Endodermal cell (in vitro differentiated cells): ENCODE measurements at regions not wholly inside any gene's neighbourhood (a gene's known extent, or its start where the extent isn't known, plus 50 kb on each side); places are given as distances from the start of the nearest gene placed in this dataset.

Experiments used
- DNase-seq: peaks from one replicate; pipeline ENCODE4 v3.0.0-alpha.2; 2017
- H3K27ac ChIP-seq: 2 replicates; pipeline ENCODE4 v1.5.1; 2013; ENCODE audit warnings: mild to moderate bottlenecking, low read depth, low read length, moderate library complexity
- H3K27me3 ChIP-seq: 2 replicates; pipeline ENCODE4 v1.6.1; 2013; ENCODE audit warnings: mild to moderate bottlenecking, low read length, moderate library complexity; ENCODE audit not compliant: insufficient read depth, control insufficient read depth, poor library complexity, severe bottlenecking
- H3K36me3 ChIP-seq: 2 replicates; pipeline ENCODE4 v1.7.0; 2013; ENCODE audit warnings: mild to moderate bottlenecking, low read length, moderate library complexity; ENCODE audit not compliant: control insufficient read depth, insufficient read depth
- H3K4me1 ChIP-seq: one replicate; pipeline ENCODE4 v1.7.0; 2013; ENCODE audit warnings: low read length; ENCODE audit not compliant: control insufficient read depth, insufficient read depth
- H3K4me3 ChIP-seq: 2 replicates; pipeline ENCODE4 v1.5.1; 2013; ENCODE audit warnings: mild to moderate bottlenecking, low read length, moderate library complexity
- H3K9ac ChIP-seq: 2 replicates; pipeline ENCODE4 v1.6.1; 2013; ENCODE audit warnings: mild to moderate bottlenecking, low read length, moderate library complexity; ENCODE audit not compliant: poor library complexity, severe bottlenecking; ENCODE audit errors: extremely low read depth
- H3K9me3 ChIP-seq: 2 replicates; pipeline ENCODE4 v1.6.1; 2013; ENCODE audit warnings: mild to moderate bottlenecking, low read length, moderate library complexity; ENCODE audit not compliant: control insufficient read depth
- H3K27ac Mint-ChIP-seq: 2 replicates; pipeline ENCODE4 v1.8.0; 2020; ENCODE audit warnings: mixed read lengths
- H3K27me3 Mint-ChIP-seq: 2 replicates; pipeline ENCODE4 v1.8.0; 2021; ENCODE audit warnings: mild to moderate bottlenecking, mixed read lengths; ENCODE audit not compliant: insufficient read depth
- H3K36me3 Mint-ChIP-seq: 2 replicates; pipeline ENCODE4 v1.8.0; 2020; ENCODE audit warnings: low read depth, mixed read lengths
- H3K4me1 Mint-ChIP-seq: 2 replicates; pipeline ENCODE4 v1.8.0; 2020; ENCODE audit warnings: mixed read lengths
- H3K4me3 Mint-ChIP-seq: 2 replicates; pipeline ENCODE4 v1.8.0; 2020; ENCODE audit warnings: mild to moderate bottlenecking, moderate library complexity, mixed read lengths
- H3K9me3 Mint-ChIP-seq: 2 replicates; pipeline ENCODE4 v1.8.0; 2020; ENCODE audit warnings: mild to moderate bottlenecking, mixed read lengths
- WGBS, 2 experiments: methylation state at CpG; one replicate each; pipeline versions ENCODE4 v1.1.5 to v1.1.7; 2013; ENCODE audit warnings: missing lambda C conversion rate in 2 of 2, mixed read lengths in 1 of 2; ENCODE audit not compliant: insufficient coverage in 1 of 2, insufficient read length in 1 of 2; 5-methylcytosine and 5-hydroxymethylcytosine counted together
- TF ChIP-seq, protein P1 (sequence below): fragments of 200-600 bp; sonication (generic); conservative IDR thresholded peaks from 2 replicates; pipeline ENCODE4 v1.5.0; 2021; ENCODE audit warnings: antibody characterized with exemption, mild to moderate bottlenecking

DNA sequence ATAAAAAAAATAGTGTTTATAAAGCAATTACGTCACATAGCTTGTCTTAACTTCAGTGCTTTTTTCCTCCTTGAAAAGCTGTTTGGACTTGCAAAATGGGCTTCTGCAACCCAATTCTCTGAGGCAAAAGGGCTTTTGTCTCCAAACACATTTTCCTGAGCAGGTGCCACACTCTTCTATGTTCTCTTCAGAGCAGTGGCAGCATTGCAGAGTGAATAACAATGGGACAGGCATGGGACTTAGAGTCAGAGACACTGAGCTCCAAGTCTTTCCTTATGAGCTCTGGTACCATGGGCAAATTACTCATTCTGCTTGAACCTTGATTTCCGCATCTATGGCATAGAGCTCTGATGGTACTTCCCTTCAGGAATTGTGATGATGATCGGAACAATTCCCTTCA is 149.0 kb downstream of the ARL6IP6 start:
- peaks cover 10% of the 10 kb centered on the region for H3K36me3 Mint-ChIP-seq
- no peak overlapping the region for H3K27ac Mint-ChIP-seq
- no peaks in the 10 kb centered on the region for H3K27me3 ChIP-seq
- peaks cover 30% of the 10 kb centered on the region for H3K9me3 Mint-ChIP-seq
- H3K27me3 Mint-ChIP-seq = no peaks in the 10 kb centered on the region
- H3K9ac ChIP-seq = no peak overlapping the region
- no peak overlapping the region for H3K4me3 ChIP-seq
- H3K4me1 ChIP-seq = no peaks in the 10 kb centered on the region
- H3K27ac ChIP-seq = no peak overlapping the region
- TF ChIP-seq, protein P1, sequence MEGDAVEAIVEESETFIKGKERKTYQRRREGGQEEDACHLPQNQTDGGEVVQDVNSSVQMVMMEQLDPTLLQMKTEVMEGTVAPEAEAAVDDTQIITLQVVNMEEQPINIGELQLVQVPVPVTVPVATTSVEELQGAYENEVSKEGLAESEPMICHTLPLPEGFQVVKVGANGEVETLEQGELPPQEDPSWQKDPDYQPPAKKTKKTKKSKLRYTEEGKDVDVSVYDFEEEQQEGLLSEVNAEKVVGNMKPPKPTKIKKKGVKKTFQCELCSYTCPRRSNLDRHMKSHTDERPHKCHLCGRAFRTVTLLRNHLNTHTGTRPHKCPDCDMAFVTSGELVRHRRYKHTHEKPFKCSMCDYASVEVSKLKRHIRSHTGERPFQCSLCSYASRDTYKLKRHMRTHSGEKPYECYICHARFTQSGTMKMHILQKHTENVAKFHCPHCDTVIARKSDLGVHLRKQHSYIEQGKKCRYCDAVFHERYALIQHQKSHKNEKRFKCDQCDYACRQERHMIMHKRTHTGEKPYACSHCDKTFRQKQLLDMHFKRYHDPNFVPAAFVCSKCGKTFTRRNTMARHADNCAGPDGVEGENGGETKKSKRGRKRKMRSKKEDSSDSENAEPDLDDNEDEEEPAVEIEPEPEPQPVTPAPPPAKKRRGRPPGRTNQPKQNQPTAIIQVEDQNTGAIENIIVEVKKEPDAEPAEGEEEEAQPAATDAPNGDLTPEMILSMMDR = no peak
- H3K4me3 Mint-ChIP-seq = no peak overlapping the region
- H3K36me3 ChIP-seq = no peaks in the 10 kb centered on the region
- peaks cover 39% of the 10 kb centered on the region for H3K9me3 ChIP-seq
- H3K4me1 Mint-ChIP-seq = peaks cover 4% of the 10 kb centered on the region
- no peak for DNase-seq
- WGBS, 2 experiments = 47 to 66% methylated on average over 2 to 3 of the region's 3 CpGs

GRCh38 chr2:152864601-152865149 is 146.3 kb downstream of the ARL6IP6 start:
- Histone ChIP-seq H3K27me3 (no peaks in the 10 kb centered on the region), H3K4me1 (no peaks in the 10 kb centered on the region), H3K9ac (no peak overlapping the region), H3K4me3 (peak overlapping the region; percentile 70), H3K9me3 (peaks cover 66% of the 10 kb centered on the region), H3K27ac (no peak overlapping the region), H3K36me3 (no peaks in the 10 kb centered on the region)
- peaks cover 53% of the 10 kb centered on the region for H3K9me3 Mint-ChIP-seq
- WGBS, 2 experiments = 74 to 83% methylated on average over 2 to 5 of the region's 5 CpGs
- TF ChIP-seq, protein P1 = no peak
- H3K36me3 Mint-ChIP-seq = peaks cover 27% of the 10 kb centered on the region
- no peaks in the 10 kb centered on the region for H3K4me1 Mint-ChIP-seq
- no peak overlapping the region for H3K4me3 Mint-ChIP-seq
- no peaks in the 10 kb centered on the region for H3K27me3 Mint-ChIP-seq
- no peak for DNase-seq
- H3K27ac Mint-ChIP-seq = no peak overlapping the region

- peaks cover 27% of the 10 kb centered on the region for H3K36me3 Mint-ChIP-seq
- H3K4me3 ChIP-seq = peak overlapping the region; percentile 70
- no peaks in the 10 kb centered on the region for H3K27me3 ChIP-seq
- H3K27ac Mint-ChIP-seq = no peak overlapping the region
- TF ChIP-seq, protein P1 = no peak
- WGBS, 2 experiments = 100% methylated on average over 1 of the region's 1 CpG; no CpG with 5 or more reads in 1 of the 2 experiments
- H3K4me1 ChIP-seq = no peaks in the 10 kb centered on the region
- H3K9ac ChIP-seq = no peak overlapping the region
- H3K27me3 Mint-ChIP-seq = no peaks in the 10 kb centered on the region
- H3K27ac ChIP-seq = no peak overlapping the region
- peaks cover 53% of the 10 kb centered on the region for H3K9me3 Mint-ChIP-seq
- H3K4me3 Mint-ChIP-seq = no peak overlapping the region
- H3K9me3 ChIP-seq = peaks cover 70% of the 10 kb centered on the region
- DNase-seq = no peak
- H3K4me1 Mint-ChIP-seq = no peaks in the 10 kb centered on the region
- H3K36me3 ChIP-seq = no peaks in the 10 kb centered on the region
These were observed 145.4 kb downstream of the ARL6IP6 start for GRCh38 chr2:152863826-152864225.
